IPS-15b (cell line): ENCODE measurements at regions not wholly inside any gene's neighbourhood (a gene's known extent, or its start where the extent isn't known, plus 50 kb on each side); places are given as distances from the start of the nearest gene placed in this dataset.
"Not testable (repeated sequence)": the region's sequence is repeated elsewhere in the genome, so short reads cannot be mapped to it uniquely, and the experiment has no call there.

Experiments
- H3K27me3 ChIP-seq: one replicate; pipeline ENCODE4 v1.6.1; 2013; ENCODE audit warnings: low read length; ENCODE audit not compliant: control insufficient read depth, insufficient read depth
- H3K36me3 ChIP-seq: one replicate; pipeline ENCODE4 v1.6.1; 2013; ENCODE audit warnings: low read length; ENCODE audit not compliant: control insufficient read depth, insufficient read depth
- H3K4me1 ChIP-seq: one replicate; pipeline ENCODE4 v1.6.1; 2013; ENCODE audit warnings: mild to moderate bottlenecking, low read length; ENCODE audit not compliant: control insufficient read depth, insufficient read depth
- H3K4me3 ChIP-seq: one replicate; pipeline ENCODE4 v1.5.1; 2013; ENCODE audit warnings: low read depth, low read length
- H3K9ac ChIP-seq: one replicate; pipeline ENCODE4 v1.6.1; 2013; ENCODE audit warnings: low read depth, mild to moderate bottlenecking, low read length
- H3K9me3 ChIP-seq: one replicate; pipeline ENCODE4 v1.6.1; 2013; ENCODE audit warnings: mild to moderate bottlenecking, low read length; ENCODE audit not compliant: control insufficient read depth, insufficient read depth

DNA sequence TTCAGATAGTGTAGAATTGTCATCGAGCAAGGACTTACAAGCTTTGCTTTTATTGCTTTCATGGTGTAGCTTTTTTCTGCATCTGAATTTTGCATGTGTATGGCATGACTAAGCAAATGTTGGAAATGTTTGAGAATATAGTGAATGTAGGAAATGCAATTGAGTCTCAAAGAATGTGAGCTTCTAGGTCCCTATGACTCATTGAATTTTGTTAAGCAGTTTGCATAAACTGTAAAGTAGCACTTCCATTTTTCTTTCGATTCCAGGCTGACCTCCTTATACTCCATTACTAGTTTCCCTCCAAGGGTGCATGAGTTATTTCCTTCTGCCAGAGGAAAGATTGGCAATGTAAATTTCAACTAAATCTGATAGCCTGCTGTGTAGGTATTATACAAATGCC lies 619.2 kb downstream of the DIPK2A start:
- no peaks in the 10 kb centered on the region for H3K36me3 ChIP-seq
- no peak overlapping the region for H3K9ac ChIP-seq
- H3K4me3 ChIP-seq = no peak overlapping the region

GRCh38 chr3:144593881-144594280 lies 622.3 kb downstream of the DIPK2A start:
- no peak overlapping the region for H3K9ac ChIP-seq
- peaks cover 7% of the 10 kb centered on the region for H3K9me3 ChIP-seq
- peaks cover 7% of the 10 kb centered on the region for H3K4me1 ChIP-seq
- no peak overlapping the region for H3K4me3 ChIP-seq
- no peaks in the 10 kb centered on the region for H3K27me3 ChIP-seq
- no peaks in the 10 kb centered on the region for H3K36me3 ChIP-seq

More for the DNA sequence above, 619.2 kb downstream of the DIPK2A start:
- Histone ChIP-seq H3K4me1 (peaks cover 7% of the 10 kb centered on the region), H3K27me3 (no peaks in the 10 kb centered on the region), H3K9me3 (no peaks in the 10 kb centered on the region)

- not testable (repeated sequence) for H3K36me3 ChIP-seq, H3K9me3 ChIP-seq, H3K4me3 ChIP-seq, H3K4me1 ChIP-seq, H3K27me3 ChIP-seq, H3K9ac ChIP-seq
These were observed 648.6 kb downstream of the DIPK2A start for GRCh38 chr3:144620236-144620635.

DNA sequence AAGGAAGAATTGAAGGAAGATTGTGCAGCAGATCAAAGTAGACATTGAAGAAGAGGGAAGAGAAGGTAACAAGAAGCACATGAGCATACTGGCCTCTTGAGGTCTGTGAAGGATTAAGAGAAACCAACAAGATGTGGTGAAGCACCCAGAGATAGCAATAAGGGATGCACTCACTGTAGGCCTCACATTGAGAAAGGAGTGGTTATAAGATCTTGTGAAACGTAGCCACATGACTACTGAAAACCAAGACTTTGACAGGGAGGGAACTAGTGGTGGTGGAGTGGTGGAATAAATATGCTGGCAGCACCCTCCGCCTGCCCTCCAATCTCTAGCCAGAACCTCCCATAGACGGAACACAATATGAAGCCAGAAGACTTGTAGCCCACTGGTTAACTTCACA lies 651.2 kb downstream of the DIPK2A start:
- H3K9me3 ChIP-seq = no peaks in the 10 kb centered on the region
- no peaks in the 10 kb centered on the region for H3K4me1 ChIP-seq
- no peak overlapping the region for H3K4me3 ChIP-seq
- H3K36me3 ChIP-seq = no peaks in the 10 kb centered on the region
- no peak overlapping the region for H3K9ac ChIP-seq
- H3K27me3 ChIP-seq = no peaks in the 10 kb centered on the region

DNA sequence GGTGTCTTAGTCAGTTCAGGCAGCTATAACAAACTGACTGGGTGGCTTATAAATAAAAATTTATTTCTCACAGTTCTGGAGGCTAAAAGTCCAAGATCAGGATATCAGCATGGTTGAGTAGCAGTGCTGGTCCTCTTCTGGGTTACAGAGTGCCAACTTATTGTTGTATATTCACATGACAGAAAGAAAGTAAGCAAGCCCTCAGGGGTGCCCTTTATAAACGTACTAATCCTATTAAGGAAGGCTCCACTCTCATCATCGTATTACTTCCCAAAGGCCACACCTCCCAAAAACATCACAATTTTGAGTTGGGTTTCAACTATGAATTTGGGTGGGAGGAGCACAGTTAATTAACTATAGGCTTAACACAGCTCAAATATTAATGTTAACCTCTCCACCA lies 653.0 kb downstream of the DIPK2A start:
- no peaks in the 10 kb centered on the region for H3K27me3 ChIP-seq
- no peak overlapping the region for H3K4me3 ChIP-seq
- H3K4me1 ChIP-seq = no peaks in the 10 kb centered on the region
- H3K9me3 ChIP-seq = no peaks in the 10 kb centered on the region
- H3K9ac ChIP-seq = no peak overlapping the region
- H3K36me3 ChIP-seq = no peaks in the 10 kb centered on the region

DNA sequence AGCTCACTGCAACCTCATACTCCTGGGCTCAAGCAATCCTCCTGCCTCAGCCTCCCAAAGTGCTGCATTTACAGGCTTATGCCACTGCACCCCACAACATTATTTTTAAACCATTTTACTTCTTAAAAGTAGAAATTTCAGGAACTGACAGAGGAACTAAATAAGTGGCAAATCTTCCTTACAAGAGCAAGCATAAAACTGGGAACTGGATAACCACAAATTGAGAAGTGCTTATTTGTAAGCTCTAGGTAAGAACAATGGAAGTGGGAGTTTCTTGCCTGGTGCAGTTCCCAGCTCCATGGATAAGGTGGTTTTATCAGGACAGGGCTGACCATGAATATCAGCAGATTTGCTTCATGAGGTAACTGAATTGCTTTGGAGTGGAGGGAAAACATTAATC lies 655.2 kb downstream of the DIPK2A start:
- Histone ChIP-seq H3K36me3 (no peaks in the 10 kb centered on the region), H3K4me3 (no peak overlapping the region), H3K9me3 (no peaks in the 10 kb centered on the region), H3K4me1 (no peaks in the 10 kb centered on the region), H3K27me3 (no peaks in the 10 kb centered on the region), H3K9ac (no peak overlapping the region)

GRCh38 chr3:144629381-144629780 lies 657.8 kb downstream of the DIPK2A start:
- H3K27me3 ChIP-seq = no peaks in the 10 kb centered on the region
- no peak overlapping the region for H3K9ac ChIP-seq
- no peaks in the 10 kb centered on the region for H3K4me1 ChIP-seq
- H3K36me3 ChIP-seq = no peaks in the 10 kb centered on the region
- H3K9me3 ChIP-seq = no peaks in the 10 kb centered on the region
- no peak overlapping the region for H3K4me3 ChIP-seq

GRCh38 chr3:144636833-144637232 lies 665.2 kb downstream of the DIPK2A start:
- Histone ChIP-seq H3K4me3 (no peak overlapping the region), H3K9me3 (no peaks in the 10 kb centered on the region), H3K4me1 (no peaks in the 10 kb centered on the region)

DNA sequence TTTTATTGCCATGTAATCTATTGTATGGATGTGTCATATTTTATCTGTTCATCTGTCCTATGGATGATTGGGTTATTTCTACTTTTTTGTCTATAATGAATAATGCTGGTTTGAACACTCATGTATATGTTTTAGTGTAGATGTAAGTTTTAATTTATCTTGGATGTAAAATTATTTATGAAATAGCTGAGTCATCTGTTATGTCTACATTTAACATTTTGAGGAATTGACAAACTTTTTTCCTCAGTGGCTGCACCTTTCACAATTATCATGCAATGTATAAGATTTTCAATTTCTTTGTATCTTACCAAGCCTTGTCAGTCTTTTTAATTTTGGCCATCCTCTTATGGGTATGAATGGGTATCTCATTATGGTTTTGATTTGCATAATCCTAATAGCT lies 666.4 kb downstream of the DIPK2A start:
- no peak overlapping the region for H3K4me3 ChIP-seq
- H3K27me3 ChIP-seq = no peaks in the 10 kb centered on the region
- H3K9ac ChIP-seq = no peak overlapping the region
- H3K4me1 ChIP-seq = no peaks in the 10 kb centered on the region
- no peaks in the 10 kb centered on the region for H3K9me3 ChIP-seq
- H3K36me3 ChIP-seq = no peaks in the 10 kb centered on the region

More at GRCh38 chr3:144636833-144637232, 665.2 kb downstream of the DIPK2A start:
- Histone ChIP-seq H3K36me3 (no peaks in the 10 kb centered on the region), H3K9ac (no peak overlapping the region), H3K27me3 (no peaks in the 10 kb centered on the region)

DNA sequence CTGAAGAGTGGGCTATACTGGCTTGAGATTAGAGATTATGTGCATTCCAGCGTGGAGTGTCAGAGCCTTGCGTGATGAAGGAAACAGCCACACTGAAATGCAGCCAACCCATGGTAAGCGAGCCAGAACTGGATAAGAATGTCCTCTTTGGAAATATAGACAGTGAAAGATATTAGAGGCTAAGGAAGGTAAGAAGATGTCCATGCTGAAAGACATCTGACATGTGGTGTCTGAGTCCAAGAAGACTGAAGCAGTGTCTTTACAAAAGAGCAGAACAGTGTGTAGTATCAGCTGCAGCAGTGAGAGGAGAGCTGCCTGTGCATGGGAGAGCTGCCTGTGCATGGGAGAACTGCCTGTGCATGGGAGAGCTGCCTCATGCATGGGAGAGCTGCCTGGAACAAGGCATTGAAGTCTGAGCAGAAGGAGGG lies 672.2 kb downstream of the DIPK2A start:
- Histone ChIP-seq H3K27me3 (no peaks in the 10 kb centered on the region), H3K9ac (no peak overlapping the region), H3K9me3 (no peaks in the 10 kb centered on the region), H3K4me1 (peaks cover 3% of the 10 kb centered on the region), H3K4me3 (no peak overlapping the region), H3K36me3 (no peaks in the 10 kb centered on the region)

DNA sequence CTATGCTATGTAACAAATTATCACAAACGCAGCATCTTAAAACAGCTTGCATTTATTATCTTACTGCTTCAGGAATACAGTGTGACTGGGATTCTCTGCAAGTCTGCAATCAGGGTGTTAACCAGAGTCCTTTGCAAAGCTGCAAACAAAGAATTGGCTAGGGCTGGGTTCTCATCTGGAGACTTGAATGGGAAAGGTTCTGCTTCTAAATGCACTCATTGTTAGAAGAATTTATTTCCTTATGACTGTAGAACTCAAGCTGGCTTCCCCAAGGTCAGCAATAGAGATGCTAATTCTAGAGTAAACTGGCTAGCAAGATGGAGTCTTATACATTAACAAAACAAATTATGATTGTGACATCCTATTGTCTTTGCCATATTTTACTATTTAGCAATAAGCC lies 673.7 kb downstream of the DIPK2A start:
- Histone ChIP-seq H3K4me1 (peaks cover 3% of the 10 kb centered on the region), H3K27me3 (no peaks in the 10 kb centered on the region), H3K36me3 (no peaks in the 10 kb centered on the region), H3K9ac (no peak overlapping the region), H3K9me3 (no peaks in the 10 kb centered on the region), H3K4me3 (no peak overlapping the region)

DNA sequence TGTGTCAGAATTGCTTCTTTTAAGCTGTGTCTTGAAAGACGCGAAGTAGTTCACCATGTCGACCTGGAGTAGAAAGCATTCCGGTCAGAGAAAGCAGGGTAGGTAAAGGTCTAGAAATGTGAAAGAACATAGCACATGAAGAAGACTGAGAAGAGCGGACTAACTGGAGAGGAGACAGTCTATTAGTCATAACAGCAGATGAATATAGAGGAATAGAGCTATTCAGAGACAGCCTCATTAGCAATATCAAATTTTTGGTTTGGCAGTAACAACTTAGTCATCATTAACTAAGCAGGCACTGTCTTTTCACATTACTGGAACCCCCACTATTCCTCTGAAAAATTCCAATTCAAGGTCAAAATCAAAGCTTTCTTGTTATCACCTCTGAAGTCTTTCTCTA lies 678.8 kb downstream of the DIPK2A start:
- Histone ChIP-seq H3K4me1 (no peaks in the 10 kb centered on the region), H3K9ac (no peak overlapping the region), H3K36me3 (no peaks in the 10 kb centered on the region), H3K9me3 (no peaks in the 10 kb centered on the region), H3K27me3 (no peaks in the 10 kb centered on the region), H3K4me3 (no peak overlapping the region)

DNA sequence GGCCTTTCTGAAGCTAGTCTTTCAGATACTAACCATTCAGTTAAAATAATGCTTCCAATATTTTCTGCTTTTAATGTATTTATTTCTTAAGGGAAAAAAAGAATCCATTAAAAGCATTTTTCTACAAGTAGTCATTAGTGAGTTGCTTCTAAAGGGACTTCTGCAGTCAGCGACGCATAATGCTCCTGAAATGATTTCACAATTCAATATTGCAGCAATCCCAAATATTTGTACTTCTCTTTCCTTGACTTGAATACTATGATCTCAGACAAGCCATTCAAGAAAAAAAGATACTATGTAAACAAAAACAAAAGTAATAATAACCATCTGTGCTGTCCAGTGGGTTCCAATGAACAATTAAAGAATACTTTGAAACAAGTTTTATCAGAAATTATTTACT lies 681.0 kb downstream of the DIPK2A start:
- H3K36me3 ChIP-seq = no peaks in the 10 kb centered on the region
- no peaks in the 10 kb centered on the region for H3K27me3 ChIP-seq
- H3K4me1 ChIP-seq = no peaks in the 10 kb centered on the region
- H3K4me3 ChIP-seq = no peak overlapping the region
- H3K9me3 ChIP-seq = no peaks in the 10 kb centered on the region
- H3K9ac ChIP-seq = no peak overlapping the region
